CD4-positive, alpha-beta T cell (primary cell): ENCODE measurements at regions not wholly inside any gene's neighbourhood (a gene's known extent, or its start where the extent isn't known, plus 50 kb on each side); places are given as distances from the start of the nearest gene placed in this dataset.
A peak's percentile ranks its signal among the peaks of the same experiment; 100 is the strongest.

Experiments used
- ATAC-seq: fragments of 200-7000 bp; cut with Tn5 transposase; one replicate; pipeline ENCODE4 v1.10.0; 2022; ENCODE audit warnings: mild to moderate bottlenecking; ENCODE audit not compliant: poor library complexity
- CTCF ChIA-PET: fragments of 350-600 bp; sonication (Branson Sonifier 250); formaldehyde crosslinking; loops from one replicate; lab custom pipeline; 2021; ENCODE audit warnings: antibody characterized with exemption, inconsistent platforms; lab: Charles Lee
- POLR2A ChIA-PET: fragments of 350-600 bp; sonication (Branson Sonifier 250); formaldehyde crosslinking; loops from one replicate; lab custom pipeline; 2021; ENCODE audit warnings: antibody characterized with exemption, inconsistent platforms; lab: Charles Lee
- DNase-seq, 14 experiments: peaks; one replicate each; pipeline ENCODE4 v3.0.0-alpha.2; 2013 to 2020; ENCODE audit warnings: mixed read lengths in 2 of 14
- H3K27ac ChIP-seq, 2 donors: one replicate each; pipeline versions ENCODE4 v1.5.1 to v1.7.0; 2013; ENCODE audit warnings: low read length in 2 of 2, low read depth in 1 of 2, mild to moderate bottlenecking in 1 of 2
- H3K27me3 ChIP-seq, 2 experiments: 1 replicate in 1 of 2; 2 replicates in 1 of 2; pipeline versions ENCODE4 v1.6.1 to v1.7.0; 2013; ENCODE audit warnings: low read length in 2 of 2, control low read depth in 1 of 2, mild to moderate bottlenecking in 1 of 2, moderate library complexity in 1 of 2; ENCODE audit not compliant: insufficient read depth in 2 of 2, control insufficient read depth in 1 of 2
- H3K36me3 ChIP-seq: one replicate; pipeline ENCODE4 v1.6.1; 2013; ENCODE audit warnings: low read length, control low read depth; ENCODE audit not compliant: insufficient read depth
- H3K4me1 ChIP-seq: one replicate; pipeline ENCODE4 v1.6.1; 2013; ENCODE audit warnings: low read length, control low read depth; ENCODE audit not compliant: insufficient read depth
- H3K4me3 ChIP-seq: one replicate; pipeline ENCODE4 v1.5.1; 2013; ENCODE audit warnings: mild to moderate bottlenecking, low read length, moderate library complexity
- H3K9me3 ChIP-seq, 2 experiments: 1 replicate in 1 of 2; 2 replicates in 1 of 2; pipeline versions ENCODE4 v1.6.1 to v1.7.0; 2013; ENCODE audit warnings: low read length in 2 of 2, mild to moderate bottlenecking in 2 of 2, control low read depth in 1 of 2, moderate library complexity in 1 of 2; ENCODE audit not compliant: control insufficient read depth in 1 of 2, insufficient read depth in 1 of 2
- H3K27ac Mint-ChIP-seq: one replicate; pipeline ENCODE4 v1.8.0; 2020; ENCODE audit warnings: mixed read lengths
- H3K27me3 Mint-ChIP-seq: one replicate; pipeline ENCODE4 v1.8.0; 2021; ENCODE audit warnings: mixed read lengths
- H3K36me3 Mint-ChIP-seq: one replicate; pipeline ENCODE4 v1.8.0; 2021; ENCODE audit warnings: low read depth, mixed read lengths
- H3K4me1 Mint-ChIP-seq: one replicate; pipeline ENCODE4 v1.8.0; 2021; ENCODE audit warnings: low read depth, mixed read lengths
- H3K4me3 Mint-ChIP-seq: one replicate; pipeline ENCODE4 v1.8.0; 2020; ENCODE audit warnings: mild to moderate bottlenecking, mixed read lengths
- H3K9me3 Mint-ChIP-seq: one replicate; pipeline ENCODE4 v1.8.0; 2020; ENCODE audit warnings: mixed read lengths
- CTCF ChIP-seq: fragments of 200-600 bp; IDR thresholded peaks from one replicate; pipeline ENCODE4 v1.8.0; 2022; ENCODE audit warnings: antibody characterized with exemption, mild to moderate bottlenecking
- intact Hi-C, 2 experiments: fragments of 100-400 bp; cut with DNase I in 1 of 2; cut with micrococcal nuclease in 1 of 2; formaldehyde crosslinking; loops; one replicate each; pipeline versions ENCODE4 v1.15.1 to v1.9.0; 2023 to 2025; cut with DNase I, micrococcal nuclease

DNA sequence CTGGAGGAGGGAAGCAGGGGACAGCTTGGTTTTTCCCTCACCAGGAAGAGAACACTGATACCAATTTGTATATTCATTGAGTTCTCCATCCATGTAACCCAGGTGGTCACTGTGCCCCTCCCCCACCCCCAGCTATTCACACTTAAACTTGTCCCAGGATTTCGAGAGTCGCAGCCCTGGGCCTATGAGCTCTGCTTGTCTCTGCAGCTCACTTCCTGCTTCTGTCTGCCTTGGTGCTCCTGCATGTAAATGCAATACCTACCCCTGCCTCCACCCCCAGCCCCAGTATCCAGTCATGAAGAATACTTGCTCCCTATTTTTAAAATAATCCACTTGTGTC is 452.2 kb downstream of the BCL11B start:
- Mint-ChIP-seq H3K27ac (no peak overlapping the region), H3K27me3 (no peaks in the 10 kb centered on the region), H3K4me1 (peaks cover 10% of the 10 kb centered on the region), H3K36me3 (no peaks in the 10 kb centered on the region), H3K4me3 (no peak overlapping the region), H3K9me3 (peaks cover 2% of the 10 kb centered on the region)
- intact Hi-C loops = no loop called here
- ATAC-seq (no peak), DNase-seq (no peak)
- Histone ChIP-seq H3K36me3 (no peaks in the 10 kb centered on the region), H3K9me3 (no peaks in the 10 kb centered on the region), H3K27me3 (no peaks in the 10 kb centered on the region), H3K4me3 (no peak overlapping the region), H3K4me1 (peaks cover 3% of the 10 kb centered on the region), H3K27ac (no peak overlapping the region)
- no peak for TF ChIP-seq CTCF
- POLR2A ChIA-PET = no interaction called here
- CTCF ChIA-PET = no interaction called here

DNA sequence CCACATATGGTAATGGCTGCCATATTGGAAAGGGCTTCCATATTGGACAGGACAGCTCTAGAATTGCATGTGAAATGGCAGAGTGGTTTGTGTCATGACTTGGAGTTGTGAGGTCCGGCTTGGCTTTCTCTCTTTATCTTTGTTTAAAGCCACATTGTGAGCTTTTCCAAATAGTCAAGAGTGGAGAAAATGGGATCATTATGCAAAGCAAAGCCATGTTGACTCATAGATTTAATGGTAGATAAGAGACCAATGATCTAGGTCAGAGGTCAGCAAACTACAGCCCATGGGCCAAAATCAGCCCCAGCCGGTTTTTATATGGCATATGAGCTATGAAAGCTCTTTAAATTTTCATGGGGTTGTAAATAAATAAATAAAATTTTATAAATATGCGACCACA is 449.1 kb downstream of the BCL11B start:
- POLR2A ChIA-PET = no interaction called here
- TF ChIP-seq CTCF = no peak
- H3K4me3 Mint-ChIP-seq = no peak overlapping the region
- Histone ChIP-seq H3K27ac (no peak overlapping the region), H3K36me3 (no peaks in the 10 kb centered on the region), H3K4me1 (peaks cover 7% of the 10 kb centered on the region), H3K4me3 (no peak overlapping the region), H3K27me3 (no peaks in the 10 kb centered on the region), H3K9me3 (no peaks in the 10 kb centered on the region)
- H3K9me3 Mint-ChIP-seq = peaks cover 2% of the 10 kb centered on the region
- peaks cover 5% of the 10 kb centered on the region for H3K4me1 Mint-ChIP-seq
- H3K36me3 Mint-ChIP-seq = no peaks in the 10 kb centered on the region
- CTCF ChIA-PET = no interaction called here
- DNase-seq (no peak), ATAC-seq (no peak)
- no peaks in the 10 kb centered on the region for H3K27me3 Mint-ChIP-seq
- no peak overlapping the region for H3K27ac Mint-ChIP-seq
- intact Hi-C loops = no loop called here

DNA sequence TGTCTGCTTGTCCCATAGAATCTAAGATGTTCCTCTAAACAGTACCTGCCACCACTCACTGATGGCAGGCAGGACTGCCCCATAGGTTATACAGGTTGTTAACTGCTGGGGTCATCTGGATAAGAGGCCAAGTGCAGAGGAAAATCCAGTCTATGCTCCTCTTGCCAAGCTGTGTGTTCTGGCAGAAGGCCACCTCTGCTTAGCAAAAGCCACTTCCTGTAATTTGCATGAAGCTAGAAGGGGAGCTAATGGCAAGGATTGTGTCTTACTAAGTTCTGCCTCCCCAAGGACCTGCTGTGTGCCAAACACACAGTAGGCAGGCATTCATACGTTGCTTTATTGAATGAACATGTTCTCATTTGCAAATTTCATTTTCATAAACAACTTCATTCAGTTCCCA is 445.4 kb downstream of the BCL11B start:
- Mint-ChIP-seq H3K27ac (no peak overlapping the region), H3K9me3 (peaks cover 2% of the 10 kb centered on the region)
- TF ChIP-seq CTCF = no peak

More for the DNA sequence above, 445.4 kb downstream of the BCL11B start:
- Mint-ChIP-seq H3K36me3 (no peaks in the 10 kb centered on the region), H3K4me1 (no peaks in the 10 kb centered on the region), H3K4me3 (no peak overlapping the region), H3K27me3 (no peaks in the 10 kb centered on the region)
- DNase-seq (peak in 5 of 14 experiments; percentile 3 to 38 (median 16)), ATAC-seq (no peak)
- H3K4me1 ChIP-seq = peaks cover 7% of the 10 kb centered on the region
- intact Hi-C loops = no loop called here
- no peak overlapping the region for H3K4me3 ChIP-seq
- H3K27me3 ChIP-seq = no peaks in the 10 kb centered on the region
- H3K27ac ChIP-seq = no peak overlapping the region
- H3K9me3 ChIP-seq = no peaks in the 10 kb centered on the region
- H3K36me3 ChIP-seq = no peaks in the 10 kb centered on the region
- CTCF ChIA-PET = no interaction called here
- POLR2A ChIA-PET = no interaction called here
